ENCODE measurements at regions not wholly inside any gene's neighbourhood (a gene's known extent, or its start where the extent isn't known, plus 50 kb on each side); places are given as distances from the start of the nearest gene placed in this dataset.

DNA sequence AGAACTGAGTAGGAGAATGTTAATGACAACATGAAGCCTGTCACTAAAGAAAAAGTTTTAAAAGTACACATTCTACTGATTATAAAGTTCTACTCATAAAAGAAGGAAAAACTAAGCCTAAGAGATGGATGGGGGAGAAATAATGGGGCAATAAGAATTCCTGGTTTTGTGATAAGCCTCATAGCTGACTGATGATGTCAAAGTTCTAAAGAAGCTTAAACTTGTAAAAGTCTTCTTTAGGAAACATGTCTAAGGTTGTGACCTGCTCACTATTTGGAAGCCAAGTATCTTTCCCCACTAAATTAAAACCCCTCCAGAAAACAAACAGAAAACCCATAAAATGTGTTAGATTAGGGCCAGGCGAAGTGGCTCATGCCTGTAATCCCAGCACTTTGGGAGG, 232.9 kb upstream of the GIMD1 start:
- TF ChIP-seq FOXM1 (IDR thresholded peaks at IDR 0.05; ENCODE audit: borderline replicate concordance, low read depth): no peak
- no peak for TF ChIP-seq CEBPB (IDR thresholded peaks at IDR 0.05)
- TF ChIP-seq EP300 (IDR thresholded peaks at IDR 0.05; ENCODE audit: borderline replicate concordance): no peak
- TF ChIP-seq CREB1 (IDR thresholded peaks at IDR 0.05; ENCODE audit: low read depth): no peak
- TF ChIP-seq, protein P1, sequence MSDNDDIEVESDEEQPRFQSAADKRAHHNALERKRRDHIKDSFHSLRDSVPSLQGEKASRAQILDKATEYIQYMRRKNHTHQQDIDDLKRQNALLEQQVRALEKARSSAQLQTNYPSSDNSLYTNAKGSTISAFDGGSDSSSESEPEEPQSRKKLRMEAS (IDR thresholded peaks at IDR 0.05): no peak
- no peak for TF ChIP-seq RAD21 (IDR thresholded peaks at IDR 0.05; ENCODE audit: low read depth)
- TF ChIP-seq TAF1 (IDR thresholded peaks at IDR 0.05; ENCODE audit: low read depth): no peak
- TF ChIP-seq YY1 (IDR thresholded peaks at IDR 0.05; ENCODE audit: low read depth): no peak

Data from Ishikawa (cell line).